LNCaP clone FGC (cell line): ENCODE measurements at regions not wholly inside any gene's neighbourhood (a gene's known extent, or its start where the extent isn't known, plus 50 kb on each side); places are given as distances from the start of the nearest gene placed in this dataset.

Experiments
- DNase-seq: peaks from one replicate; pipeline ENCODE4 v3.0.0-alpha.2; 2011; ENCODE audit warnings: low read depth
- H3K4me3 ChIP-seq: 2 replicates; pipeline ENCODE4 v1.5.1; 2011; ENCODE audit warnings: mild to moderate bottlenecking, low read depth, low read length, control low read depth
- TF ChIP-seq, protein P1 (sequence below): IDR thresholded peaks from 2 replicates; pipeline ENCODE4 v1.5.1; 2012; ENCODE audit warnings: mild to moderate bottlenecking; ENCODE audit not compliant: control insufficient read depth, insufficient read depth; ENCODE audit errors: extremely low read depth

DNA sequence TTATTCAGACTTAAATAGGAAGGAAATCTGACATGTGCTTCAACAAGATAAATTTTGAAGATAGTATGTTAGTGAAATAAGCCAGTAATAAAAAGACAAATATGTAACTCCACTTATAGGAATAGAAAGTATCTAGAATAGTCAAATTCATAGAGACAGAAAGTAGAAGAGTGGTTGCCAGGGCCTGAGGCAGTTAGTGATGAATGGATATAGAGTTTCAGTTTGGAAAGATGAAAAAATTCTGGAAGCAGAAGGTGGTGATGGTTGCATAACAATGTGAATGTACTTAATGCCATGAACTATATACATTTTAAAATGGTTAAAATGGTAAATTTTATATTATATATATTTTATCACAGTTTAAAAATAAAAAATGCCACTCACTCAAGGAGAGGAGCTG lies 54.3 kb downstream of the HAND2 start:
- TF ChIP-seq, protein P1, sequence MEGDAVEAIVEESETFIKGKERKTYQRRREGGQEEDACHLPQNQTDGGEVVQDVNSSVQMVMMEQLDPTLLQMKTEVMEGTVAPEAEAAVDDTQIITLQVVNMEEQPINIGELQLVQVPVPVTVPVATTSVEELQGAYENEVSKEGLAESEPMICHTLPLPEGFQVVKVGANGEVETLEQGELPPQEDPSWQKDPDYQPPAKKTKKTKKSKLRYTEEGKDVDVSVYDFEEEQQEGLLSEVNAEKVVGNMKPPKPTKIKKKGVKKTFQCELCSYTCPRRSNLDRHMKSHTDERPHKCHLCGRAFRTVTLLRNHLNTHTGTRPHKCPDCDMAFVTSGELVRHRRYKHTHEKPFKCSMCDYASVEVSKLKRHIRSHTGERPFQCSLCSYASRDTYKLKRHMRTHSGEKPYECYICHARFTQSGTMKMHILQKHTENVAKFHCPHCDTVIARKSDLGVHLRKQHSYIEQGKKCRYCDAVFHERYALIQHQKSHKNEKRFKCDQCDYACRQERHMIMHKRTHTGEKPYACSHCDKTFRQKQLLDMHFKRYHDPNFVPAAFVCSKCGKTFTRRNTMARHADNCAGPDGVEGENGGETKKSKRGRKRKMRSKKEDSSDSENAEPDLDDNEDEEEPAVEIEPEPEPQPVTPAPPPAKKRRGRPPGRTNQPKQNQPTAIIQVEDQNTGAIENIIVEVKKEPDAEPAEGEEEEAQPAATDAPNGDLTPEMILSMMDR: no peak
- no peak overlapping the region for H3K4me3 ChIP-seq
- no peak for DNase-seq

DNA sequence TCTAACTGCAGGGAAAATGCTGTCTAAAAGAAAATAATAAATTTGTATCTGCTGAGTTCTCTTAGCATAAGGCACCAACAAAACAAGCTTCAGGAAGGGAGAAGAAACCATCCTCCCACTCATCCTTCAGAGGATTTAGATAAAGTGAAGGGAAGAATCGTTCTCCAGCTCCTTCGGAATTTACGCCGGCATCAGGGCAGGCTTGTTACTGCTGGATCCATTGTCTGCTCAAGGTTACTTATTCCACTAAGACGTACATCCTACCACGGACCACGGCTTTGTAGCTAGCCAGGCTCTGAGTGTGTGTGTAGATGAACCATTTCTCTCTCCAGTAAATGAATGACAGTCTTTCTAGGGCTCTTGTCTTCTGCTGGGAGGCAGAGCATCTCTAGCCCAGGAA lies 60.4 kb downstream of the HAND2 start:
- TF ChIP-seq, protein P1: no peak
- no peak for DNase-seq

DNA sequence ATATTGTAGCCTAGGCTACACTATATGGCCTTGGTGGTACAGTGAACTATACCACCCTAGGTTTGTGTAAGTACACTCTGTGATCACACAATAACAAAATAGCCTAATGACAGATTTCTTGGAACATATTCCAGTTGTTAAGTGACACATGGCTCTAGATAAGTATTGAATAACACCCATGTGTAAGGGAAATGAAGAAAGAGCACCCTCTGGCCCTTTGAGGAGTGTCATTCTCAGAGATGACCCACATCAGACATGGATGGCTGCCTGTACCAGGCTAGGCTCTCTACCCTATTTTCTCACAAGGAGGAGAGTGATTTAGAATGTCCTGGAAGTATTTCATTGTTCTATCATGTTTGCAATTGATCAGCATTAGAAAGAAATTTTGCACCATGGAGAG lies 61.7 kb downstream of the HAND2 start:
- H3K4me3 ChIP-seq: no peak overlapping the region
- no peak for DNase-seq
- TF ChIP-seq, protein P1: no peak

More for the DNA sequence above, 60.4 kb downstream of the HAND2 start:
- H3K4me3 ChIP-seq: no peak overlapping the region

DNA sequence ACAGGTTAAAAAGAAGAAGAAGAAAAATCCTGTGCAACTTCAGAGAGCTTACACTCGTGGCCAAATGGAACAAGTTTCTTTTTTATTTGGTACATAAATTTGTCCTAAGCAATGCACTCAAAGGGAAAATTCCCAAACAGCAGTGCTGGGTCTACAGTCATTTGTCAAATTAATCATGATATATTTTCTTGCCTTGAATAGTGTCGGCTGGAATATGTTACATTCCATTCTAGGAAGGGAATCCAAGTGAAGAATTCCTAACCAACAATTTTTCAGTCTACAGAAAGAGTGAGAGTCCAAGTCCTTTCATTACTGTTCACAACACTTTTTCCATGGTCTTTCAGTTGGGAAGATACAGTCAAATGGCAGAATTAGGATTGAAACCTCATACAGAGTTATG lies 63.9 kb downstream of the HAND2 start:
- H3K4me3 ChIP-seq: no peak overlapping the region
- TF ChIP-seq, protein P1: no peak
- no peak for DNase-seq

DNA sequence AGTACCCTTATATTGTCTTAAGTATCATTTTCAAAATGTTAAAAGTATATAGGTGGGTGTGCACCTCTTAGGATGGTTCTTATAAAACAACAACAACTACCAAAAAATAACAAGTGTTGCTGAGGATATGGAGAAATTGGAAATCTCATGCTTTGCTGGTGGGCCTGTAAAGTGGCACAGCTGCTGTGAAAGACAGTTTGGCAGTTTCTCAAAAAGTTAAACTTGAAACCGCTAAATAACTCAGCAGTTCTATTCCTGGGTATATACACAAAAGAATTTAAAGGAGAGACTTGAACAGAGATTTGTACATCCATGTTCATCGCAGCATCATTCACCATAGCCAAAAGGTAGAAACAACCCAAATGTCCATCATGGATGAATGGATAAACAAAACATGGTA lies 65.5 kb downstream of the HAND2 start:
- DNase-seq: no peak
- no peak overlapping the region for H3K4me3 ChIP-seq
- TF ChIP-seq, protein P1: no peak

DNA sequence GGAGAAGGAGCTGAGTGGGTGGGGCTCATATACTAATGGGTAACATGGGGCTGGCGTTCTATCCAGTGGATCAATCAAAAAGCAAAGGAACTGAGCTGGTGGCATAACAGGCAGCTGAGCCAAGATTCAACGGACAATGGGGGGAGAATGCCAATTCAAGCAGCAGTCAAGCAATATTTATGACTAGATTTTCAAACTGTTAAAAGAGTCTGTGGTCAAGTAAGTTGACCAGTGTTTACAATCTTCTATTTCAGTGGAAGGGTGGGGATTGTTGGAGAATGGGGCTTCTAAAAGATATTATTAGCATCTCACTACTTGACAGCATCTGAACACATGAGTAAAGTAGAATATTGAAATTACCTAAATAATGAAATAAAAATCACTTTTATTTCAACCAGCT lies 64.9 kb upstream of the SCRG1 start:
- no peak for DNase-seq
- H3K4me3 ChIP-seq: no peak overlapping the region
- TF ChIP-seq, protein P1: no peak

DNA sequence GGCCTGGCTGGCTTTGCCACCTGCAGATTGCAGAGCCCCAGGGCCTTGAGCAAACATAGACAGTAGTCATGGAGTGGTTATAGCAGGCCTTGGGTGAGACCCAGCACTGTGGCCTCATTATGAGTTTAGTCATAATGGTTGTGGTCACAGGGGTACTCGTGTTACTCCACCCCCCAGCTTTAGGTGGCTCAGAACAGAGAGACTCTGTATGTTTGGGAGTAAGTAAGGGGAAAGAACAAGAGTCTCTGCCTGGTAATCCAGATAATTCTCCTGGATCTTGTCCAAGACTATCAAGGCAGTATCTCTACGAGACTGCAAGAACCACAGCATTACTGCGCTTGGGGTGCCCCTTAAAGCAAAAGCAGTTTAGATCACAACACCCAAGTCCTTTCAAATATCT lies 62.3 kb upstream of the SCRG1 start:
- H3K4me3 ChIP-seq: no peak overlapping the region
- TF ChIP-seq, protein P1: no peak
- no peak for DNase-seq
